Neuronal stem cell (in vitro differentiated cells): ENCODE measurements at regions not wholly inside any gene's neighbourhood (a gene's known extent, or its start where the extent isn't known, plus 50 kb on each side); places are given as distances from the start of the nearest gene placed in this dataset.

Experiments used
- DNase-seq: peaks from one replicate; pipeline ENCODE4 v3.0.0-alpha.2; 2013; ENCODE audit warnings: low spot score
- H2AFZ ChIP-seq: one replicate; pipeline ENCODE4 v1.6.1; 2013; ENCODE audit warnings: mild to moderate bottlenecking, low read length, inconsistent platforms
- H2AK5ac ChIP-seq: 2 replicates; pipeline ENCODE4 v1.6.1; 2013; ENCODE audit warnings: low read depth, mild to moderate bottlenecking, inconsistent platforms, low read length, moderate library complexity, mixed read lengths
- H2BK120ac ChIP-seq: 2 replicates; pipeline ENCODE4 v1.6.1; 2013; ENCODE audit warnings: low read depth, mild to moderate bottlenecking, inconsistent platforms, low read length, moderate library complexity, mixed read lengths
- H2BK12ac ChIP-seq: one replicate; pipeline ENCODE4 v1.6.1; 2013; ENCODE audit warnings: low read length, inconsistent platforms
- H2BK15ac ChIP-seq: 2 replicates; pipeline ENCODE4 v1.6.1; 2013; ENCODE audit warnings: mild to moderate bottlenecking, low read length, inconsistent platforms, mixed read lengths
- H2BK5ac ChIP-seq: one replicate; pipeline ENCODE4 v1.6.1; 2013; ENCODE audit warnings: inconsistent platforms, mild to moderate bottlenecking, low read length, moderate library complexity
- H3K14ac ChIP-seq: one replicate; pipeline ENCODE4 v1.6.1; 2013; ENCODE audit warnings: low read length, inconsistent platforms
- H3K18ac ChIP-seq: 2 replicates; pipeline ENCODE4 v1.6.1; 2013; ENCODE audit warnings: low read length, inconsistent platforms
- H3K23ac ChIP-seq: 2 replicates; pipeline ENCODE4 v1.6.1; 2013; ENCODE audit warnings: low read depth, mild to moderate bottlenecking, mixed read lengths, low read length, inconsistent platforms; ENCODE audit not compliant: poor library complexity
- H3K27ac ChIP-seq: replicated peaks from 3 replicates; pipeline ENCODE4 v1.5.1; 2013; ENCODE audit warnings: low read length, inconsistent platforms
- H3K27me3 ChIP-seq, 3 experiments: 2 replicates each; pipeline ENCODE4 v1.6.1; 2013; ENCODE audit warnings: low read length in 3 of 3, mild to moderate bottlenecking in 2 of 3, inconsistent platforms in 1 of 3, low read depth in 1 of 3, mixed read lengths in 1 of 3, moderate library complexity in 1 of 3; ENCODE audit not compliant: control insufficient read depth in 3 of 3, insufficient read depth in 3 of 3
- H3K36me3 ChIP-seq, 2 donors: replicated peaks in 1 of 2; 2 replicates each; pipeline ENCODE4 v1.6.1; 2013; ENCODE audit warnings: low read length in 2 of 2; ENCODE audit not compliant: control insufficient read depth in 2 of 2, insufficient read depth in 2 of 2
- H3K4ac ChIP-seq: 2 replicates; pipeline ENCODE4 v1.6.1; 2013; ENCODE audit warnings: inconsistent platforms, mild to moderate bottlenecking, low read length, moderate library complexity
- H3K4me1 ChIP-seq, 2 donors: 1 replicate in 1 of 2; 2 replicates in 1 of 2; pipeline ENCODE4 v1.6.1; 2013; ENCODE audit warnings: low read length in 2 of 2, low read depth in 1 of 2; ENCODE audit not compliant: control insufficient read depth in 2 of 2, insufficient read depth in 1 of 2
- H3K4me2 ChIP-seq: one replicate; pipeline ENCODE4 v1.6.1; 2013; ENCODE audit warnings: mild to moderate bottlenecking, low read length, inconsistent platforms; ENCODE audit not compliant: insufficient read depth, poor library complexity, severe bottlenecking
- H3K4me3 ChIP-seq, 2 donors: 2 replicates each; pipeline ENCODE4 v1.5.1; 2013; ENCODE audit warnings: low read length in 2 of 2, mild to moderate bottlenecking in 2 of 2, inconsistent platforms in 1 of 2, moderate library complexity in 1 of 2
- H3K79me1 ChIP-seq: one replicate; pipeline ENCODE4 v1.6.1; 2013; ENCODE audit warnings: low read depth, mild to moderate bottlenecking, inconsistent platforms, low read length, moderate library complexity
- H3K9ac ChIP-seq: one replicate; pipeline ENCODE4 v1.6.1; 2013; ENCODE audit warnings: mild to moderate bottlenecking, low read depth, low read length, inconsistent platforms; ENCODE audit not compliant: poor library complexity
- H3K9me3 ChIP-seq, 2 donors: replicated peaks in 1 of 2; 2 replicates each; pipeline versions ENCODE3 to v1.6.1; 2013; ENCODE audit warnings: low read length in 2 of 2, mild to moderate bottlenecking in 2 of 2, inconsistent platforms in 1 of 2, low read depth in 1 of 2, mixed read lengths in 1 of 2, moderate library complexity in 1 of 2; ENCODE audit not compliant: control insufficient read depth in 2 of 2, insufficient read depth in 1 of 2
- H4K8ac ChIP-seq: one replicate; pipeline ENCODE4 v1.6.1; 2013; ENCODE audit warnings: low read depth, mild to moderate bottlenecking, inconsistent platforms, low read length, moderate library complexity
- H4K91ac ChIP-seq: one replicate; pipeline ENCODE4 v1.6.1; 2013; ENCODE audit warnings: low read length, low read depth, mild to moderate bottlenecking, inconsistent platforms; ENCODE audit not compliant: poor library complexity
- WGBS, 2 donors: extraction: QIAGEN DNeasy Blood & Tissue Kit; methylation state at CpG; one replicate each; pipeline ENCODE4 v1.1.7; 2013; ENCODE audit warnings: missing lambda C conversion rate in 2 of 2, mixed read lengths in 1 of 2; ENCODE audit not compliant: insufficient read length in 2 of 2, insufficient replicate concordance in 1 of 2; ENCODE audit errors: extremely low coverage in 2 of 2; 5-methylcytosine and 5-hydroxymethylcytosine counted together

GRCh38 chr3:88691081-88691480, 416.3 kb upstream of the EPHA3 start:
- H3K27me3 ChIP-seq: no peaks in the 10 kb centered on the region
- no peak overlapping the region for H2BK120ac ChIP-seq
- no peak overlapping the region for H3K9ac ChIP-seq
- H3K4me3 ChIP-seq: no peak overlapping the region
- no peak overlapping the region for H2BK12ac ChIP-seq
- H3K36me3 ChIP-seq: no peaks in the 10 kb centered on the region
- no peak overlapping the region for H3K23ac ChIP-seq
- no peak overlapping the region for H4K8ac ChIP-seq
- H3K4ac ChIP-seq: no peak overlapping the region
- H3K4me1 ChIP-seq: no peaks in the 10 kb centered on the region
- H3K4me2 ChIP-seq: no peak overlapping the region
- no peaks in the 10 kb centered on the region for H3K9me3 ChIP-seq
- H3K27ac ChIP-seq: no peak overlapping the region
- H3K79me1 ChIP-seq: no peaks in the 10 kb centered on the region
- no peak overlapping the region for H2BK15ac ChIP-seq
- no peak overlapping the region for H2BK5ac ChIP-seq
- no peak overlapping the region for H2AK5ac ChIP-seq
- H2AFZ ChIP-seq: no peak overlapping the region
- H3K18ac ChIP-seq: no peak overlapping the region
- no peak for DNase-seq
- H4K91ac ChIP-seq: no peak overlapping the region
- no peak overlapping the region for H3K14ac ChIP-seq
- no CpG with 5 or more reads among the region's 3 CpGs for WGBS, 2 donors

- no peak for DNase-seq
- Histone ChIP-seq H4K91ac (no peak overlapping the region), H3K14ac (no peak overlapping the region), H3K36me3 (no peaks in the 10 kb centered on the region), H2AFZ (no peak overlapping the region), H2BK120ac (no peak overlapping the region), H4K8ac (no peak overlapping the region), H3K9ac (no peak overlapping the region), H3K9me3 (no peaks in the 10 kb centered on the region), H3K79me1 (no peaks in the 10 kb centered on the region), H3K27ac (no peak overlapping the region), H3K4ac (no peak overlapping the region), H3K18ac (no peak overlapping the region), H2AK5ac (no peak overlapping the region), H3K4me1 (no peaks in the 10 kb centered on the region), H3K27me3 (no peaks in the 10 kb centered on the region), H2BK15ac (no peak overlapping the region), H2BK12ac (no peak overlapping the region), H2BK5ac (no peak overlapping the region), H3K23ac (no peak overlapping the region), H3K4me2 (no peak overlapping the region), H3K4me3 (no peak overlapping the region)
- WGBS, 2 donors: no CpG with 5 or more reads among the region's 3 CpGs
Observed at GRCh38 chr3:88703501-88704059, 403.8 kb upstream of the EPHA3 start.

GRCh38 chr3:88704338-88704737, 403.1 kb upstream of the EPHA3 start:
- H2BK120ac ChIP-seq: no peak overlapping the region
- H3K79me1 ChIP-seq: no peaks in the 10 kb centered on the region
- H4K8ac ChIP-seq: no peak overlapping the region
- no peak overlapping the region for H2BK15ac ChIP-seq
- H3K4ac ChIP-seq: no peak overlapping the region
- H4K91ac ChIP-seq: no peak overlapping the region
- H3K18ac ChIP-seq: no peak overlapping the region
- H2BK12ac ChIP-seq: no peak overlapping the region
- WGBS, 2 donors: no CpG with 5 or more reads among the region's 3 CpGs
- no peaks in the 10 kb centered on the region for H3K9me3 ChIP-seq
- H3K9ac ChIP-seq: no peak overlapping the region
- H3K14ac ChIP-seq: no peak overlapping the region
- H3K4me2 ChIP-seq: no peak overlapping the region
- no peak overlapping the region for H2BK5ac ChIP-seq
- no peak overlapping the region for H3K4me3 ChIP-seq
- H3K4me1 ChIP-seq: no peaks in the 10 kb centered on the region
- no peaks in the 10 kb centered on the region for H3K27me3 ChIP-seq
- H2AK5ac ChIP-seq: no peak overlapping the region
- no peak overlapping the region for H3K23ac ChIP-seq
- no peaks in the 10 kb centered on the region for H3K36me3 ChIP-seq
- H3K27ac ChIP-seq: no peak overlapping the region
- DNase-seq: no peak
- no peak overlapping the region for H2AFZ ChIP-seq

GRCh38 chr3:88707837-88708236, 399.6 kb upstream of the EPHA3 start:
- no peaks in the 10 kb centered on the region for H3K9me3 ChIP-seq
- H3K23ac ChIP-seq: no peak overlapping the region
- H3K4ac ChIP-seq: no peak overlapping the region
- H3K27ac ChIP-seq: no peak overlapping the region
- no CpG with 5 or more reads among the region's 1 CpG for WGBS, 2 donors
- H2BK12ac ChIP-seq: no peak overlapping the region
- no peak overlapping the region for H3K14ac ChIP-seq
- H4K8ac ChIP-seq: no peak overlapping the region
- no peak overlapping the region for H3K4me3 ChIP-seq
- H3K36me3 ChIP-seq: no peaks in the 10 kb centered on the region
- no peak for DNase-seq
- H3K18ac ChIP-seq: no peak overlapping the region
- no peak overlapping the region for H2BK5ac ChIP-seq
- no peak overlapping the region for H2BK15ac ChIP-seq
- no peaks in the 10 kb centered on the region for H3K27me3 ChIP-seq
- no peak overlapping the region for H2BK120ac ChIP-seq
- no peak overlapping the region for H4K91ac ChIP-seq
- H3K4me2 ChIP-seq: no peak overlapping the region
- H3K79me1 ChIP-seq: no peaks in the 10 kb centered on the region
- H2AFZ ChIP-seq: no peak overlapping the region
- H3K4me1 ChIP-seq: no peaks in the 10 kb centered on the region
- H3K9ac ChIP-seq: no peak overlapping the region
- no peak overlapping the region for H2AK5ac ChIP-seq
